DOHH2 (cell line): ENCODE measurements at regions not wholly inside any gene's neighbourhood (a gene's known extent, or its start where the extent isn't known, plus 50 kb on each side); places are given as distances from the start of the nearest gene placed in this dataset.

Experiments used
- H3F3A ChIP-seq: fragments of 200-600 bp; sonication (generic), shearing (Covaris generic); 2 replicates; pipeline ENCODE4 v1.6.0; 2016; ENCODE audit warnings: antibody characterized with exemption, mild to moderate bottlenecking; ENCODE audit not compliant: control insufficient read depth, insufficient read depth
- H3K27ac ChIP-seq: fragments of 200-600 bp; sonication (generic); 2 replicates; pipeline ENCODE4 v1.5.1; 2014; ENCODE audit warnings: low read depth, mild to moderate bottlenecking, low read length, moderate library complexity
- H3K27me3 ChIP-seq: fragments of 200-600 bp; sonication (generic); 2 replicates; pipeline ENCODE4 v1.6.1; 2014; ENCODE audit warnings: mild to moderate bottlenecking, low read length, mixed read lengths; ENCODE audit not compliant: control insufficient read depth
- H3K36me3 ChIP-seq: fragments of 200-600 bp; sonication (generic); 2 replicates; pipeline ENCODE4 v1.6.1; 2014; ENCODE audit warnings: mild to moderate bottlenecking, low read length, moderate library complexity, mixed read lengths; ENCODE audit not compliant: control insufficient read depth
- H3K4me1 ChIP-seq: fragments of 200-600 bp; sonication (generic); 2 replicates; pipeline ENCODE4 v1.6.1; 2014; ENCODE audit warnings: mild to moderate bottlenecking, low read length, mixed read lengths; ENCODE audit not compliant: control insufficient read depth
- H3K4me2 ChIP-seq: fragments of 200-600 bp; sonication (generic); 2 replicates; pipeline ENCODE4 v1.6.0; 2014; ENCODE audit warnings: mild to moderate bottlenecking, low read length, moderate library complexity
- H3K4me3 ChIP-seq: fragments of 200-600 bp; sonication (generic); 2 replicates; pipeline ENCODE4 v1.5.1; 2014; ENCODE audit warnings: mild to moderate bottlenecking, low read length, mixed read lengths
- H3K79me2 ChIP-seq: fragments of 200-600 bp; sonication (generic); 2 replicates; pipeline ENCODE4 v1.6.1; 2014; ENCODE audit warnings: mild to moderate bottlenecking, low read length, mixed read lengths; ENCODE audit not compliant: control insufficient read depth
- H3K9me2 ChIP-seq: fragments of 200-600 bp; sonication (generic); replicated peaks from 2 replicates; pipeline ENCODE4 v1.6.1; 2014; ENCODE audit warnings: mild to moderate bottlenecking, low read length, mixed read lengths; ENCODE audit not compliant: control insufficient read depth
- H3K9me3 ChIP-seq: fragments of 200-600 bp; sonication (generic); 2 replicates; pipeline ENCODE4 v1.6.1; 2014; ENCODE audit warnings: antibody characterized with exemption, low read length, mixed read lengths; ENCODE audit not compliant: control insufficient read depth, insufficient read depth
- H4K20me1 ChIP-seq: fragments of 200-600 bp; sonication (generic); 2 replicates; pipeline ENCODE4 v1.6.0; 2014; ENCODE audit warnings: low read depth, mild to moderate bottlenecking, antibody characterized with exemption, low read length, moderate library complexity; ENCODE audit not compliant: control insufficient read depth, insufficient read depth
- CTCF ChIP-seq: fragments of 200-600 bp; sonication (generic); IDR thresholded peaks from one replicate; pipeline ENCODE4 v1.5.1; 2014; ENCODE audit warnings: antibody characterized with exemption, mild to moderate bottlenecking, low read depth, low read length; ENCODE audit not compliant: poor library complexity, severe bottlenecking
- EZH2phosphoT487 ChIP-seq: fragments of 200-600 bp; sonication (generic); IDR thresholded peaks from 2 replicates; pipeline ENCODE4 v1.6.1; 2017; ENCODE audit warnings: borderline replicate concordance, mild to moderate bottlenecking, antibody characterized with exemption, low read length, moderate library complexity, mixed read lengths

GRCh38 chr17:56697190-56697589 lies 103.7 kb downstream of the NOG start:
- H3K27me3 ChIP-seq: no peaks in the 10 kb centered on the region
- no peak overlapping the region for H3K4me3 ChIP-seq
- H3K4me1 ChIP-seq: no peaks in the 10 kb centered on the region
- no peaks in the 10 kb centered on the region for H3K9me2 ChIP-seq
- no peaks in the 10 kb centered on the region for H3F3A ChIP-seq
- H3K79me2 ChIP-seq: no peaks in the 10 kb centered on the region
- no peaks in the 10 kb centered on the region for H4K20me1 ChIP-seq
- H3K4me2 ChIP-seq: no peak overlapping the region
- no peaks in the 10 kb centered on the region for H3K9me3 ChIP-seq
- no peaks in the 10 kb centered on the region for H3K36me3 ChIP-seq
- no peak overlapping the region for H3K27ac ChIP-seq
- TF ChIP-seq EZH2phosphoT487: no peak
- TF ChIP-seq CTCF: no peak

- Histone ChIP-seq H4K20me1 (no peaks in the 10 kb centered on the region), H3K9me3 (no peaks in the 10 kb centered on the region), H3K4me3 (no peak overlapping the region), H3K27me3 (no peaks in the 10 kb centered on the region), H3K4me1 (no peaks in the 10 kb centered on the region), H3K4me2 (no peak overlapping the region), H3K36me3 (no peaks in the 10 kb centered on the region), H3F3A (no peaks in the 10 kb centered on the region), H3K27ac (no peak overlapping the region), H3K79me2 (no peaks in the 10 kb centered on the region), H3K9me2 (no peaks in the 10 kb centered on the region)
- TF ChIP-seq EZH2phosphoT487 (no peak), CTCF (no peak)
Measured at GRCh38 chr17:56699186-56699894, 105.8 kb downstream of the NOG start.

GRCh38 chr17:56700919-56701420 lies 107.5 kb downstream of the NOG start:
- no peak overlapping the region for H3K4me3 ChIP-seq
- H3K27ac ChIP-seq: no peak overlapping the region
- H3F3A ChIP-seq: no peaks in the 10 kb centered on the region
- no peaks in the 10 kb centered on the region for H3K36me3 ChIP-seq
- H3K9me2 ChIP-seq: no peaks in the 10 kb centered on the region
- H3K79me2 ChIP-seq: no peaks in the 10 kb centered on the region
- H3K9me3 ChIP-seq: no peaks in the 10 kb centered on the region
- TF ChIP-seq CTCF (no peak), EZH2phosphoT487 (no peak)
- H3K4me2 ChIP-seq: no peak overlapping the region
- H4K20me1 ChIP-seq: no peaks in the 10 kb centered on the region
- H3K4me1 ChIP-seq: no peaks in the 10 kb centered on the region
- H3K27me3 ChIP-seq: no peaks in the 10 kb centered on the region
